ENCODE measurements at regions not wholly inside any gene's neighbourhood (a gene's known extent, or its start where the extent isn't known, plus 50 kb on each side); places are given as distances from the start of the nearest gene placed in this dataset.

- intact Hi-C loops (cut with DNase I): no loop called here
- TF ChIP-seq CTCF (IDR thresholded peaks at IDR 0.05) (no peak), POLR2A (IDR thresholded peaks at IDR 0.05) (no peak)
- H3K27ac ChIP-seq: no peak overlapping the region
- no peak overlapping the region for H3K4me3 ChIP-seq
- no peaks in the 10 kb centered on the region for H3K27me3 ChIP-seq
- peaks cover 0 to 16% (median 9%) of the 10 kb centered on the region in 3 donors for H3K9me3 ChIP-seq
- H3K36me3 ChIP-seq: no peaks in the 10 kb centered on the region
- DNase-seq: no peak
- H3K4me1 ChIP-seq: no peaks in the 10 kb centered on the region
- 79 to 82% methylated on average over 2 to 4 of the region's 4 CpGs for WGBS, 2 donors
These were observed 378.8 kb upstream of the SHH start for GRCh38 chr7:156191090-156191489.

GRCh38 chr7:156185076-156185475 is 372.8 kb upstream of the SHH start:
- no peaks in the 10 kb centered on the region for H3K27me3 ChIP-seq
- 79 to 91% methylated on average over 2 of the region's 2 CpGs for WGBS, 2 donors
- intact Hi-C loops (cut with DNase I): no loop called here
- TF ChIP-seq POLR2A (IDR thresholded peaks at IDR 0.05): no peak
- no peak for TF ChIP-seq CTCF (IDR thresholded peaks at IDR 0.05)
- no peak overlapping the region for H3K27ac ChIP-seq
- H3K4me3 ChIP-seq: no peak overlapping the region
- H3K9me3 ChIP-seq: peaks cover 0 to 18% (median 9%) of the 10 kb centered on the region in 3 donors
- DNase-seq: no peak
- no peaks in the 10 kb centered on the region for H3K36me3 ChIP-seq
- no peaks in the 10 kb centered on the region for H3K4me1 ChIP-seq

GRCh38 chr7:156184164-156184563 is 371.9 kb upstream of the SHH start:
- DNase-seq: no peak

GRCh38 chr7:156180451-156181229 is 368.4 kb upstream of the SHH start:
- no peaks in the 10 kb centered on the region for H3K9me3 ChIP-seq
- WGBS, 2 donors: 75 to 84% methylated on average over 9 to 12 of the region's 13 CpGs
- intact Hi-C loops (cut with DNase I): no loop called here

More at GRCh38 chr7:156184164-156184563, 371.9 kb upstream of the SHH start:
- Histone ChIP-seq H3K27ac (no peak overlapping the region), H3K9me3 (peaks cover 0 to 18% (median 9%) of the 10 kb centered on the region in 3 donors), H3K27me3 (no peaks in the 10 kb centered on the region), H3K4me1 (no peaks in the 10 kb centered on the region), H3K36me3 (no peaks in the 10 kb centered on the region), H3K4me3 (no peak overlapping the region)
- WGBS, 2 donors: 38 to 59% methylated on average over 1 of the region's 1 CpG
- intact Hi-C loops (cut with DNase I): no loop called here
- no peak for TF ChIP-seq POLR2A (IDR thresholded peaks at IDR 0.05)
- no peak for TF ChIP-seq CTCF (IDR thresholded peaks at IDR 0.05)

More at GRCh38 chr7:156180451-156181229, 368.4 kb upstream of the SHH start:
- no peaks in the 10 kb centered on the region for H3K4me1 ChIP-seq
- no peaks in the 10 kb centered on the region for H3K27me3 ChIP-seq
- H3K4me3 ChIP-seq: no peak overlapping the region
- no peak for DNase-seq
- no peak for TF ChIP-seq CTCF (IDR thresholded peaks at IDR 0.05)
- TF ChIP-seq POLR2A (IDR thresholded peaks at IDR 0.05): no peak
- H3K36me3 ChIP-seq: no peaks in the 10 kb centered on the region
- no peak overlapping the region for H3K27ac ChIP-seq

Measured in esophagus squamous epithelium (tissue), 5 donors.